ENCODE measurements at regions not wholly inside any gene's neighbourhood (a gene's known extent, or its start where the extent isn't known, plus 50 kb on each side); places are given as distances from the start of the nearest gene placed in this dataset.

GRCh38 chr22:36083056-36083455, 54.4 kb upstream of the RBFOX2 start:
- TF ChIP-seq CTCF (conservative IDR thresholded peaks at IDR 0.05; ENCODE audit: low read length) (no peak), EZH2phosphoT487 (IDR thresholded peaks at IDR 0.05; ENCODE audit: borderline replicate concordance, low read depth, low read length) (no peak)
